ENCODE measurements at regions not wholly inside any gene's neighbourhood (a gene's known extent, or its start where the extent isn't known, plus 50 kb on each side); places are given as distances from the start of the nearest gene placed in this dataset.

GRCh38 chr14:66414511-66414910 lies 71.7 kb upstream of the CCDC196 start:
- no peak for DNase-seq (ENCODE audit: low read depth in 2 of 2)

- no peak for DNase-seq (ENCODE audit: low read depth in 2 of 2)
These were observed 65.7 kb upstream of the CCDC196 start for GRCh38 chr14:66420251-66421006.

GRCh38 chr14:66421990-66422946 lies 63.9 kb upstream of the CCDC196 start:
- DNase-seq (ENCODE audit: low read depth in 2 of 2) = no peak

GRCh38 chr14:66425402-66425801 lies 60.8 kb upstream of the CCDC196 start:
- DNase-seq (ENCODE audit: low read depth in 2 of 2) = no peak

- no peak for DNase-seq (ENCODE audit: low read depth in 2 of 2)
These were observed 59.7 kb upstream of the CCDC196 start for GRCh38 chr14:66426451-66426850.

- DNase-seq (ENCODE audit: low read depth in 2 of 2) = no peak
These were observed 53.8 kb upstream of the CCDC196 start for GRCh38 chr14:66432334-66432733.

GRCh38 chr14:66434464-66434863 lies 51.7 kb upstream of the CCDC196 start:
- DNase-seq (ENCODE audit: low read depth in 2 of 2) = no peak

- no peak for DNase-seq (ENCODE audit: low read depth in 2 of 2)
These were observed 50.5 kb upstream of the CCDC196 start for GRCh38 chr14:66435683-66436082.
